Liver (tissue), 3 donors: ENCODE measurements at regions not wholly inside any gene's neighbourhood (a gene's known extent, or its start where the extent isn't known, plus 50 kb on each side); places are given as distances from the start of the nearest gene placed in this dataset.

Source experiments
- CTCF ChIP-seq: fragments of 150-350 bp; IDR thresholded peaks from 2 replicates; pipeline ENCODE4 v1.5.1; 2017; ENCODE audit warnings: improper control_type of control experiment, low read depth, low read length; ENCODE audit not compliant: missing input control
- RXRA ChIP-seq, 2 donors: IDR thresholded peaks; 2 replicates each; pipeline ENCODE4 v1.6.1; 2017 to 2018; ENCODE audit warnings: antibody characterized with exemption in 2 of 2, mild to moderate bottlenecking in 1 of 2
- TF ChIP-seq, protein P1 (sequence below): IDR thresholded peaks from 2 replicates; pipeline ENCODE4 v1.6.1; 2016; ENCODE audit warnings: antibody characterized with exemption, mild to moderate bottlenecking
- donor health status: healthy.
- donor health status: healthy.

DNA sequence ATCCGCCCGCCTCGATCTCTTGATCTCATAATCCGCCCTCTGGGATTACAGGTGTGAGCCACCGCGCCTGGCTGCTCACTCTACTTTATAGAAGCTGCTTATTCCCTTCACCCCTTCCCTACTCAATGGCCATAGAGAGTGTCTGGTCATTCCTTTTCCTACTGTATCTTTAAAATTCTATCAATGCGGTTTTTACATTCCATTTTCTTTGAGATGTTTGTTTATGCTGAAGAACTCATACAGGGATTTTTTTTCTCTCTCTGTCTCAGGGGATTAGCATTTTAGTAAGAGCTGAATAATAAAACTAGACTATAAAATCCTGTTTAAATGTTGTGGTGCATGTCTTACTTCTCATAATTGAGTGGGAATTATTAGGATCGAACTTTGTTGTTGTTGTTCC is 218.6 kb upstream of the FOXN3 start:
- TF ChIP-seq CTCF (no peak), RXRA (IDR thresholded peaks at IDR 0.05) (no peak)
- TF ChIP-seq, protein P1, sequence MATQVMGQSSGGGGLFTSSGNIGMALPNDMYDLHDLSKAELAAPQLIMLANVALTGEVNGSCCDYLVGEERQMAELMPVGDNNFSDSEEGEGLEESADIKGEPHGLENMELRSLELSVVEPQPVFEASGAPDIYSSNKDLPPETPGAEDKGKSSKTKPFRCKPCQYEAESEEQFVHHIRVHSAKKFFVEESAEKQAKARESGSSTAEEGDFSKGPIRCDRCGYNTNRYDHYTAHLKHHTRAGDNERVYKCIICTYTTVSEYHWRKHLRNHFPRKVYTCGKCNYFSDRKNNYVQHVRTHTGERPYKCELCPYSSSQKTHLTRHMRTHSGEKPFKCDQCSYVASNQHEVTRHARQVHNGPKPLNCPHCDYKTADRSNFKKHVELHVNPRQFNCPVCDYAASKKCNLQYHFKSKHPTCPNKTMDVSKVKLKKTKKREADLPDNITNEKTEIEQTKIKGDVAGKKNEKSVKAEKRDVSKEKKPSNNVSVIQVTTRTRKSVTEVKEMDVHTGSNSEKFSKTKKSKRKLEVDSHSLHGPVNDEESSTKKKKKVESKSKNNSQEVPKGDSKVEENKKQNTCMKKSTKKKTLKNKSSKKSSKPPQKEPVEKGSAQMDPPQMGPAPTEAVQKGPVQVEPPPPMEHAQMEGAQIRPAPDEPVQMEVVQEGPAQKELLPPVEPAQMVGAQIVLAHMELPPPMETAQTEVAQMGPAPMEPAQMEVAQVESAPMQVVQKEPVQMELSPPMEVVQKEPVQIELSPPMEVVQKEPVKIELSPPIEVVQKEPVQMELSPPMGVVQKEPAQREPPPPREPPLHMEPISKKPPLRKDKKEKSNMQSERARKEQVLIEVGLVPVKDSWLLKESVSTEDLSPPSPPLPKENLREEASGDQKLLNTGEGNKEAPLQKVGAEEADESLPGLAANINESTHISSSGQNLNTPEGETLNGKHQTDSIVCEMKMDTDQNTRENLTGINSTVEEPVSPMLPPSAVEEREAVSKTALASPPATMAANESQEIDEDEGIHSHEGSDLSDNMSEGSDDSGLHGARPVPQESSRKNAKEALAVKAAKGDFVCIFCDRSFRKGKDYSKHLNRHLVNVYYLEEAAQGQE = no peak
